Smooth muscle cell of the brain vasculature (primary cell): ENCODE measurements at regions not wholly inside any gene's neighbourhood (a gene's known extent, or its start where the extent isn't known, plus 50 kb on each side); places are given as distances from the start of the nearest gene placed in this dataset.

Experiments
- DNase-seq: peaks from one replicate; pipeline ENCODE4 v3.0.0-alpha.2; 2012; ENCODE audit warnings: low read depth, low spot score

DNA sequence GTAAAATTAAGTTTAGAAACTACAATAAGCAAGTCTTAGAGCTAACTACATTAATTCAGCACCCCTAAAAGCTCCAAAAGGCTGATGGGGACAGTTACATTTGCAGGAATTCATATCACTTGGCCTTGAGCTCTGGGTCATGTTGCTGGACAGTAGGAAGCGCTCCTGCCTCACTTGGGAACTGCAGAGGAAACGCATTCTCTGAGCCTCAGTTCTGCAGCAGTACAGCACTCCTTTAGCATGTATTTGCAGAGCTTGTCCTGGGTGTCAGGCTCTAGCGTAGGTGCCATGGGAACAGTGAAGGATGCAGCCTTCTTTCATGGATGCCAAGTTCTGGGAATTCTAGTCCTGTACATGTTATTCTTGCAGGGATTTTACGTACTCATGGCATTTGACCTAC is 710.4 kb downstream of the IRX1 start:
- DNase-seq = no peak

DNA sequence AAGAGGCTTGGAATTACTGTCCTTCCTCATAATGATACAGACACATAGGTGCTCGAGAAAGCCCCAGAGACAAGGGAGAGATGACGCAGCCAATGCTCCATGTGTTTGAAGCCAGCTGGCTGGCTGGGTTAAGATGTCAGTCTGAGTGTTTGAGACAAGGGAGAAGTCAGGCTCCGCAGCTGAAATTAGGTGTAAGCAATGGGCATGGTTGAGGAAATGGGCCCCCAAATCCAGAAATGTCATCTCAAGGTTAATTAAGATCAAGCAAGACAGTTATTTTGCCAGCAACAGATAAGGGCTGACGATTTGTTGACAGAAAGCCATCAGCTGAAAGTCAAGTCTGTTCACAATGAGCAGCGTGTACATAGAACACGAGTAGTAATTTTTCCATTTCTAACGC is 713.4 kb downstream of the IRX1 start:
- DNase-seq = no peak

DNA sequence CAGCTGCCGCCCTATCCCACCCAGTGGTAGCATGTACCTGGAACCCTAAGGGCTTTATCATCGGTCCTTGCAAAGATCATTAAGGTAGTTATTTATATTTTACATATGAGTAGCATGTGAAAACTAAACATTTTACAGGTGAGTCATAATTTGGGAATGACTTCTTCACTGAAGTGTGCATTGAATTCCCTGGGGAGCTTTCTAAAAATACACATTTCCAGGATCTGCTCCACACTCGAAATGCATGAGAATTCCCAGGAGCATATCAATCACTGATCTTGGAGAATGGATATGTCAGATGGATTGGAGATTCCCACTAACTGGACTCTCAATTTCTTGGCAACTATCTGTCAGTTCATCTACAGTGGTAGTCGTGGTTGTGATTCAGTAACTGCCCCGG is 717.5 kb downstream of the IRX1 start:
- DNase-seq = no peak

- DNase-seq = no peak
These were observed 724.0 kb downstream of the IRX1 start for GRCh38 chr5:4319478-4320128.

GRCh38 chr5:4330327-4330726 is 734.7 kb downstream of the IRX1 start:
- no peak for DNase-seq

DNA sequence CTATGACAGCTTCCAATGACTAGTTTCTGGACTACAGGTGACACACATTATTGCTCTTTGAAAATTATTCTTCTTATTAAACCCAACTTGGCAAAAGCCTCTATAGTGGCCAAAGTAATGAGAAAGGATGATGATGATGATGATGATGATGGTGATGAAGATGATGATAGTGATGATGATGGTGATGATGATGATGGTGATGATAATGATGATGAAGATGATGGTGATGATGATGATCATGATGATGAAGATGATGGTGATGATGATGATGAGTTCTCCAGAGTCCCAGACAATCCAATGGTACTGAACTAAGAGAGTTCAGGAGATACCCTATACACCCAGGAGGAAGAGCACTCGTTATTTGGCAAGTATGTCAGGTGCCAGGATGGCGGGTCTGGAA is 739.4 kb downstream of the IRX1 start:
- no peak for DNase-seq

- DNase-seq = no peak
These were observed 741.9 kb downstream of the IRX1 start for GRCh38 chr5:4337519-4337918.

GRCh38 chr5:4339949-4340348 is 744.3 kb downstream of the IRX1 start:
- no peak for DNase-seq

- DNase-seq = no peak
These were observed 750.2 kb downstream of the IRX1 start for GRCh38 chr5:4345850-4346249.

GRCh38 chr5:4348423-4348822 is 752.8 kb downstream of the IRX1 start:
- DNase-seq = no peak

- DNase-seq = no peak
These were observed 753.3 kb downstream of the IRX1 start for GRCh38 chr5:4348919-4349318.

DNA sequence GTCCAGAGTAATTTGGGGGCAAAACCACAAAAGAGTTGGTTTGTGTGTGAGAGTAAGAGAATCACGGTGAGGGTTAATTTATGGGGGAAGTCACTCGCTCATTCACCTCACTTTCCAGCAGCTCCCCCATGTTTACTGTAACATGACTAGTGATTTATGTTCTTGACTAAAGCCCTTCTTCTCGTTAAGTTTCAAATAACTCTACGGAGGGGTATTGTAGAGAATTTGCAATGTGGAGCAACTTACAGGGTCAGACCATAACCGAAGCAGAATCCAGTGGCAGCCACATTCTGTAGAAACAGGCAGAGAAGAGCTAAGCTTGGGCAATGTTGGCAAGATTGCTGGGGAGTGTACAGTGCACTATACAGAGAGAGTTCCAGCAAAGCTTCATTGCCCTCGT is 760.6 kb downstream of the IRX1 start:
- no peak for DNase-seq

- no peak for DNase-seq
These were observed 764.2 kb downstream of the IRX1 start for GRCh38 chr5:4359847-4360246.

DNA sequence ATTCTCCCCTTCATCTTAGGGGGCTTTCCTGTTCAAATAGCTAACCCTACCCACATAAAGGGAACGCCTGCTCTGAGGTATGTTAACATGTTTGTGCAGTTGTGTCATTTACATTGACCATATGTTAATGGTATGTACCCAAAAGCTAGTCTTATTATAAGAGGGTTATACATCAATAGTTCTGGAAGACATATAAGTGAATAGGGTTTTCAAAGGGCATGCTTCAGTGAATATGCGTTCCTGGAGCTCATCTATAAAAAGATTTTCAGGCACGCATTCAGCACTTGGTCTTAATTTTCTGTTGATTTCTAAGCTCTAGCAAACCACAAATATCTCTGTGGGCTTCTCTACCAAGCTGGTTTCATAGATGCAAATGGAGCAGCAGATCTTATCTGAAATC is 766.1 kb downstream of the IRX1 start:
- no peak for DNase-seq

- DNase-seq = no peak
These were observed 766.8 kb downstream of the IRX1 start for GRCh38 chr5:4362411-4362810.

- no peak for DNase-seq
These were observed 767.4 kb downstream of the IRX1 start for GRCh38 chr5:4363045-4363444.

GRCh38 chr5:4366628-4367027 is 771.0 kb downstream of the IRX1 start:
- DNase-seq = no peak

DNA sequence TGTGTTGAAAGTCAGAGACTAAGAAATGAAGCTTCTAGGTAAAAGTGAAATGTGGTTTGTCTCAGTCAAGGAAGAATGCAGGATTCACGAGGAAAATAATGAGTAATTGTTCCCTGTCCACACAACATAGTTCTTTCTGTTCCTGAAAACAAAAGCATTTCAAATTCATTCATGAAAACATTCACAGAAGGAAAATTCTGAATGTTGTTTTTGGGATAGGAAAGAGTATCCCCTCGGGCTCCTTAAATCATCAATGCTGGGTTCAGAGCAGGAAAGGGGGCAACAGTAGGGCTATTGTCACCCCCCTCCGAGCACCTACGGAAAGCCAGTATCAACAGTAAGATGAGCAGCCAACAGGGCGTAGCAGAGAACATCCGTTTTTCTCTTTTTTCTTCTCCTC is 769.9 kb upstream of the ADAMTS16 start:
- DNase-seq = no peak

DNA sequence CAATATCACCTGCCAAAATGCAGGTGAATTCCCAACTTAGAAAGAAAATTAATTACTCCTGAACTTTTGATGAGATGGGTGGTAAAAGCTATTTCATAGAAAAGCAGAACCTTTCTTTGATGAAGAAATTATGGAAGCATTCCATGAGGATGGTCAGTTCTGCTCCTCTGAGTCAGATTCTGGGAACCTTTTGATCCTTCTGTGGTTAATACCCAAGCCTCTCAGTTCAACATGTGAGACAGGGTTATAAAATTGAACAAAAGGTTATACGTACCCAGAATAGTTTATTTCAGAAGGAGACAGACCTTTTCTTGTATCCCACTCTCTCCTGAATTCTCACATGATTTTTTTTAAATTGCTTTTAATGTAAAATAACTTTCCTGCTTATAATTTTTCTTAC is 767.6 kb upstream of the ADAMTS16 start:
- no peak for DNase-seq

- no peak for DNase-seq
These were observed 766.9 kb upstream of the ADAMTS16 start for GRCh38 chr5:4373051-4373820.

DNA sequence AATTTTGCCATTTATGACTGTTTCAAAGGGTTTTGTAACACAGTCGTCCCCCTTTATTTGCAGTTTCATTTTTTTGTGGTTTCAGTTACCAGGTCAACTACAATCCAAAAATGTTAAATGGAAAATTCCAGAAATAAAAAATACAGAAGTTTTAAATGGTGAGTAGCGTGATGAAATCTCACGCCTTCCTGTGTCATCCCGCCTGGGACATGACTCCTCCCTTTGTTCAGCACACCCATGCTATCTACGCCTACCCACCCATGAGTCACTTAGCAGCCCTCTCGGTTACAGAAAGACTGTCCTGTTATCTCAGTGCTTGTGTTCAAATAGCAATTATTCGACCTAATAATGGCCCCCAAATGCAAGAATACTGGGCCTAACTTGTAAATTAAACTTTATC is 765.3 kb upstream of the ADAMTS16 start:
- no peak for DNase-seq

- no peak for DNase-seq
These were observed 764.5 kb upstream of the ADAMTS16 start for GRCh38 chr5:4375640-4376039.

DNA sequence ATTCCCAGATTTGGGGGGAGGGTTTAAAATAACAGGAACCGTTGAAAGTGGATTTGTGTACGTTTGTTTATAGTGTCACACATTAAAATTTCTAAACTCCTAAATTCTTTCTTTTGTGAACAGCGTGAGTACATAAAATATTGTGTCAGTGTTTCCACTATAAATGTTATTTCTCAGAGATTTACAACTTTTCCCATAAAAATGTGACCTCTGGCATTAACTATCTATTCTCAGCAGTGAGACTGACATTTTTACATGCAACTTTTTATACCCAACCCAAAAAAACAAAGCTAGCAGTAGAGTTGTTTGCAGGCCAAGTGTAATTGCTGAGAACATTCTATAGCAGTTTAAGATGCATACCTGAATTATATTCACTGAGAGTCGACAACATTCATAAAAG is 757.0 kb upstream of the ADAMTS16 start:
- DNase-seq = no peak
